Liver (tissue), 3 donors: ENCODE measurements at regions not wholly inside any gene's neighbourhood (a gene's known extent, or its start where the extent isn't known, plus 50 kb on each side); places are given as distances from the start of the nearest gene placed in this dataset.

Experiments
- ATF3 ChIP-seq: IDR thresholded peaks from 2 replicates; pipeline ENCODE4 v1.6.1; 2016; ENCODE audit warnings: antibody characterized with exemption
- CTCF ChIP-seq: fragments of 150-350 bp; IDR thresholded peaks from 2 replicates; pipeline ENCODE4 v1.5.1; 2017; ENCODE audit warnings: improper control_type of control experiment, low read depth, low read length; ENCODE audit not compliant: missing input control
- EGR1 ChIP-seq, 2 donors: IDR thresholded peaks; 2 replicates each; pipeline ENCODE4 v1.6.1; 2016 to 2018; ENCODE audit warnings: antibody characterized with exemption in 2 of 2, low read depth in 2 of 2
- FOXA2 ChIP-seq: IDR thresholded peaks from 2 replicates; pipeline ENCODE4 v1.6.1; 2016; ENCODE audit warnings: antibody characterized with exemption
- GABPA ChIP-seq, 2 donors: IDR thresholded peaks in 1 of 2; conservative IDR thresholded peaks in 1 of 2; 2 replicates each; pipeline ENCODE4 v1.6.1; 2016; ENCODE audit warnings: antibody characterized with exemption in 2 of 2, mild to moderate bottlenecking in 1 of 2, moderate library complexity in 1 of 2
- HNF4A ChIP-seq, 2 donors: conservative IDR thresholded peaks; 2 replicates each; pipeline ENCODE4 v1.6.1; 2016; ENCODE audit warnings: antibody characterized with exemption in 2 of 2, mild to moderate bottlenecking in 2 of 2
- MAX ChIP-seq: IDR thresholded peaks from 2 replicates; pipeline ENCODE4 v1.6.1; 2016; ENCODE audit warnings: antibody characterized with exemption
- RAD21 ChIP-seq, 2 donors: IDR thresholded peaks; 2 replicates each; pipeline ENCODE4 v1.6.1; 2016; ENCODE audit warnings: antibody characterized with exemption in 2 of 2, mild to moderate bottlenecking in 2 of 2
- REST ChIP-seq: IDR thresholded peaks from 2 replicates; pipeline ENCODE4 v1.6.1; 2016; ENCODE audit warnings: antibody characterized with exemption, mild to moderate bottlenecking
- RXRA ChIP-seq, 2 donors: IDR thresholded peaks; 2 replicates each; pipeline ENCODE4 v1.6.1; 2017 to 2018; ENCODE audit warnings: antibody characterized with exemption in 2 of 2, mild to moderate bottlenecking in 1 of 2
- SP1 ChIP-seq: IDR thresholded peaks from 2 replicates; pipeline ENCODE4 v1.6.1; 2018; ENCODE audit warnings: antibody characterized with exemption, mild to moderate bottlenecking
- TAF1 ChIP-seq: conservative IDR thresholded peaks from 2 replicates; pipeline ENCODE4 v1.6.1; 2016; ENCODE audit warnings: antibody characterized with exemption, mild to moderate bottlenecking
- YY1 ChIP-seq: IDR thresholded peaks from 2 replicates; pipeline ENCODE4 v1.6.1; 2016; ENCODE audit warnings: antibody characterized with exemption, mild to moderate bottlenecking
- ZBTB33 ChIP-seq: IDR thresholded peaks from 2 replicates; pipeline ENCODE4 v1.6.1; 2016; ENCODE audit warnings: antibody characterized with exemption
- donor health status: healthy.
- donor health status: healthy.

- TF ChIP-seq CTCF (no peak), YY1 (no peak), SP1 (no peak), FOXA2 (no peak), RAD21 (IDR thresholded peaks at IDR 0.05) (no peak), TAF1 (no peak), REST (no peak), ZBTB33 (no peak), RXRA (IDR thresholded peaks at IDR 0.05) (no peak), MAX (no peak), EGR1 (IDR thresholded peaks at IDR 0.05; ENCODE audit: low read depth in 2 of 2) (no peak), GABPA (IDR thresholded peaks at IDR 0.05 in 1 of 2, conservative IDR thresholded peaks at IDR 0.05 in 1 of 2) (no peak), ATF3 (no peak), HNF4A (conservative IDR thresholded peaks at IDR 0.05) (no peak)
Measured at GRCh38 chr3:163890661-163891060, 1187.6 kb downstream of the SI start.
